ENCODE measurements at regions not wholly inside any gene's neighbourhood (a gene's known extent, or its start where the extent isn't known, plus 50 kb on each side); places are given as distances from the start of the nearest gene placed in this dataset.

DNA sequence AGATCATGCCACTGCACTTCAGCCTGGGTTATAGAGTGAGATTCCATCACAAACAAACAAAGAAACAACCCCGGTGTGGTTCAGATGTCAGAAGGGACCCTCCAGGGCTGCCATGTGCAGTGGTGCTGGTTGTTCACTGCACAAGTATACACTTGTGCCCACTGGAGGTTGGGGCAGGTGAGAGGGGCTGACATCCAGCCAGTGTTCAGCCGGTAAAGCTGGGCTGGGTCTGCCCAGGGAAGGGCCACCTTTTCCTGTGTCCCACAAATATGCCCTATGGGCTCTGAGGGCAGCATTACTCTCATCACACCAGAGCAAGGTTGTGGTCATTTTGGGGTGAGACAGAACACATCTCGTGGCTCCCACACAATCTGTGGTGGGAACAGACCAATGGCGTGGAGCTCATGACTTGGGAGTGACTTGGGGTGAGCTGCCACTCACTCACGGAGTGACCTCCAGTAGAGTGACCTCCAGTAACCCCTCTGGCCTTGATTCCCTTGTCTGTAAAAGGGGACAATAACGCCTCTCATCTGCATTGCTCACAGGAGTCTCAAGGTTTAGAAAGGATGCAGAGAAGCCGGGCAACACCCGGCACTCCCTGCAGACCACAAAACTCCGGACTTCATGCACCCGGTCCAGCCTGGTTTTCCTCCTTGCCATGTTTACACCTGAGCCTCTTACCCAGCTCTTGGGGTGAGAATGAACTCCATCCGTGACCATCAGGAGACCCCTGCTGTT, 69.0 kb upstream of the VRK1 start:
- no CpG with 5 or more reads among the region's 11 CpGs for WGBS (ENCODE audit: extremely low coverage, insufficient read length, low lambda C conversion rate)
- Histone ChIP-seq H2AFZ (ENCODE audit: low read length) (no peak overlapping the region), H3K9ac (ENCODE audit: extremely low read depth, insufficient read length, low read length) (no peak overlapping the region), H3K27ac (ENCODE audit: insufficient read length, low read depth, low read length) (no peak overlapping the region), H3K4me2 (ENCODE audit: insufficient read depth, insufficient read length, low read length) (no peak overlapping the region), H3K18ac (ENCODE audit: insufficient read length, low read depth, low read length) (no peak overlapping the region), H3K9me3 (ENCODE audit: control insufficient read depth, low read depth, low read length) (no peaks in the 10 kb centered on the region), H3K4ac (ENCODE audit: low read depth, low read length) (no peak overlapping the region), H3K23ac (ENCODE audit: insufficient read length, low read depth, low read length) (no peak overlapping the region), H3K14ac (ENCODE audit: insufficient read depth, low read length) (no peak overlapping the region), H3K23me2 (ENCODE audit: insufficient read length, low read depth, low read length, poor library complexity, severe bottlenecking) (no peaks in the 10 kb centered on the region), H4K91ac (ENCODE audit: insufficient read length, low read depth, low read length) (no peak overlapping the region), H4K20me1 (ENCODE audit: control insufficient read depth, insufficient read depth, insufficient read length) (no peaks in the 10 kb centered on the region), H2AK5ac (ENCODE audit: insufficient read length, low read length) (no peak overlapping the region), H3K27me3 (ENCODE audit: insufficient read depth, low read length) (no peaks in the 10 kb centered on the region), H3K4me1 (ENCODE audit: insufficient read depth, low read length) (no peaks in the 10 kb centered on the region), H2BK5ac (ENCODE audit: insufficient read length, low read length) (no peak overlapping the region), H3K56ac (ENCODE audit: insufficient read length, low read depth, low read length) (no peak overlapping the region), H2BK20ac (ENCODE audit: low read depth, low read length, poor library complexity, severe bottlenecking) (no peak overlapping the region), H3T11ph (ENCODE audit: low read length) (no peak overlapping the region), H2BK15ac (ENCODE audit: low read depth, low read length) (no peak overlapping the region), H3K79me2 (ENCODE audit: insufficient read depth, low read length) (no peaks in the 10 kb centered on the region), H3K79me1 (ENCODE audit: insufficient read depth, low read depth, low read length, poor library complexity, severe bottlenecking) (no peaks in the 10 kb centered on the region), H4K5ac (ENCODE audit: insufficient read length, low read depth, low read length) (no peak overlapping the region), H2BK12ac (ENCODE audit: insufficient read length, low read depth, low read length) (no peak overlapping the region), H4K8ac (replicated peaks; ENCODE audit: insufficient read length, low read depth, low read length) (no peak overlapping the region), H2BK120ac (ENCODE audit: low read depth, low read length, poor library complexity, severe bottlenecking) (no peak overlapping the region)
- H3K4me1 Mint-ChIP-seq = no peaks in the 10 kb centered on the region
- H3K27ac Mint-ChIP-seq = no peak overlapping the region
- no peaks in the 10 kb centered on the region for H3K36me3 Mint-ChIP-seq (ENCODE audit: insufficient read depth in 1 of 3, low read depth in 3 of 3)
- H3K4me3 Mint-ChIP-seq = no peak overlapping the region
- no peak for TF ChIP-seq CTCF (conservative IDR thresholded peaks at IDR 0.05)
- H3K9me3 Mint-ChIP-seq = peaks cover 3 to 6% of the 10 kb centered on the region in 2 experiments; a peak in 3 of 5 replicates
- no peak for DNase-seq
- peaks cover 27% of the 10 kb centered on the region for H3K27me3 Mint-ChIP-seq (ENCODE audit: low read depth)

Data from H9 (cell line).